ENCODE measurements at regions not wholly inside any gene's neighbourhood (a gene's known extent, or its start where the extent isn't known, plus 50 kb on each side); places are given as distances from the start of the nearest gene placed in this dataset.

- no peak for TF ChIP-seq EZH2 (IDR thresholded peaks at IDR 0.05; ENCODE audit: borderline replicate concordance, low read length)
- no peak for TF ChIP-seq CTCF (conservative IDR thresholded peaks at IDR 0.05 in 1 of 2, IDR thresholded peaks at IDR 0.05 in 1 of 2; ENCODE audit: extremely low read depth in 1 of 2, insufficient read depth in 1 of 2, low read depth in 1 of 2, low read length in 2 of 2)
Observed at GRCh38 chr11:127804747-127805400, 782.5 kb downstream of the ETS1 start.
